Smooth muscle cell (in vitro differentiated cells): ENCODE measurements at regions not wholly inside any gene's neighbourhood (a gene's known extent, or its start where the extent isn't known, plus 50 kb on each side); places are given as distances from the start of the nearest gene placed in this dataset.
"Not testable (repeated sequence)": the region's sequence is repeated elsewhere in the genome, so short reads cannot be mapped to it uniquely, and the experiment has no call there.

Experiments used
- DNase-seq: peaks from one replicate; lab custom pipeline; 2025; ENCODE audit not compliant: unreplicated experiment; lab: John Stamatoyannopoulos, UW
- H2AFZ ChIP-seq: fragments of 200-600 bp; sonication (generic); 2 replicates; pipeline ENCODE4 v1.6.0; 2016; ENCODE audit warnings: antibody characterized with exemption, low read depth, mild to moderate bottlenecking
- H3F3A ChIP-seq: fragments of 200-600 bp; sonication (generic); 2 replicates; pipeline ENCODE4 v1.6.0; 2017; ENCODE audit warnings: antibody characterized with exemption, low read depth
- H3K27ac ChIP-seq: fragments of 200-600 bp; sonication (generic); 2 replicates; pipeline ENCODE4 v1.5.1; 2016; ENCODE audit warnings: low read depth, mild to moderate bottlenecking
- H3K27me3 ChIP-seq: fragments of 200-600 bp; sonication (generic); 2 replicates; pipeline ENCODE4 v1.6.1; 2016; ENCODE audit warnings: low read depth, mild to moderate bottlenecking
- H3K36me3 ChIP-seq: fragments of 200-600 bp; sonication (generic); 2 replicates; pipeline ENCODE4 v1.5.1; 2016; ENCODE audit warnings: low read depth
- H3K4me1 ChIP-seq: fragments of 200-600 bp; sonication (generic); 2 replicates; pipeline ENCODE4 v1.5.1; 2016; ENCODE audit warnings: low read depth
- H3K4me2 ChIP-seq: fragments of 200-600 bp; sonication (generic); 2 replicates; pipeline ENCODE4 v1.6.0; 2016; ENCODE audit warnings: mild to moderate bottlenecking
- H3K4me3 ChIP-seq: fragments of 200-600 bp; sonication (generic); 2 replicates; pipeline ENCODE4 v1.5.1; 2016; ENCODE audit warnings: mild to moderate bottlenecking
- H3K79me2 ChIP-seq: fragments of 200-600 bp; sonication (generic); 2 replicates; pipeline ENCODE4 v1.6.0; 2016; ENCODE audit warnings: low read depth, mild to moderate bottlenecking
- H3K9ac ChIP-seq: fragments of 200-600 bp; sonication (generic); 2 replicates; pipeline ENCODE4 v1.6.0; 2016; ENCODE audit warnings: low read depth
- H3K9me3 ChIP-seq: fragments of 200-600 bp; sonication (generic); replicated peaks from 2 replicates; pipeline ENCODE4 v1.5.1; 2016; ENCODE audit warnings: low read depth
- H4K20me1 ChIP-seq: fragments of 200-600 bp; sonication (generic); 2 replicates; pipeline ENCODE4 v1.6.0; 2016; ENCODE audit warnings: low read depth
- WGBS: methylation state at CpG from one replicate; pipeline ENCODE4 v1.1.7; 2016; ENCODE audit warnings: low lambda C conversion rate; 5-methylcytosine and 5-hydroxymethylcytosine counted together
- TF ChIP-seq, protein P1 (sequence below): fragments of 200-600 bp; sonication (generic); IDR thresholded peaks from 2 replicates; pipeline ENCODE4 v1.5.1; 2017; ENCODE audit warnings: borderline replicate concordance, mild to moderate bottlenecking, antibody characterized with exemption; ENCODE audit not compliant: insufficient read depth, poor library complexity, severe bottlenecking

DNA sequence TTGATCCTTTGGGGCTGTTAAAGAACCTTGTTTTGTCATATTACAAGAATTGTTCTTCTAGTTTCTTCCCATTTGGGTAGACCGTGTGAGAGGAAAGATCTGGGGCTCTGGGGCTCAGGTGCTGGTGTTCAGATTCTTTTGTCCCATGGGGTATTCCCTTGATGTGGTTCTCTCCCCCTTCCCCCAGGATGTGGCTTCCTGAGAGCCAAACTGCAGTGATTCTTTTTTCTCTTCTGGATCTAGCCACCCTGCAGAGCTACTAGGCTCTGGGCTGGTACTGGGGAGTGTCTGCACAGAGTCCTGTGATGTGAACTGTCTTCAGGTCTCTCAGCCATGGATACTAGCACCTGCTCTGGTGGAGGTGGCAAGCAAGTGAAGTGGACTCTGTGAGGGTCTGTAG lies 480.5 kb upstream of the MAN1A1 start:
- Histone ChIP-seq H2AFZ (no peak overlapping the region), H3K4me3 (no peak overlapping the region), H3K27ac (peak overlapping the region; percentile 39), H3K9me3 (no peaks in the 10 kb centered on the region), H3K4me1 (no peaks in the 10 kb centered on the region), H3K9ac (no peak overlapping the region), H3K27me3 (no peaks in the 10 kb centered on the region), H3F3A (no peaks in the 10 kb centered on the region), H3K4me2 (no peak overlapping the region), H4K20me1 (no peaks in the 10 kb centered on the region), H3K36me3 (no peaks in the 10 kb centered on the region), H3K79me2 (no peaks in the 10 kb centered on the region)
- TF ChIP-seq, protein P1, sequence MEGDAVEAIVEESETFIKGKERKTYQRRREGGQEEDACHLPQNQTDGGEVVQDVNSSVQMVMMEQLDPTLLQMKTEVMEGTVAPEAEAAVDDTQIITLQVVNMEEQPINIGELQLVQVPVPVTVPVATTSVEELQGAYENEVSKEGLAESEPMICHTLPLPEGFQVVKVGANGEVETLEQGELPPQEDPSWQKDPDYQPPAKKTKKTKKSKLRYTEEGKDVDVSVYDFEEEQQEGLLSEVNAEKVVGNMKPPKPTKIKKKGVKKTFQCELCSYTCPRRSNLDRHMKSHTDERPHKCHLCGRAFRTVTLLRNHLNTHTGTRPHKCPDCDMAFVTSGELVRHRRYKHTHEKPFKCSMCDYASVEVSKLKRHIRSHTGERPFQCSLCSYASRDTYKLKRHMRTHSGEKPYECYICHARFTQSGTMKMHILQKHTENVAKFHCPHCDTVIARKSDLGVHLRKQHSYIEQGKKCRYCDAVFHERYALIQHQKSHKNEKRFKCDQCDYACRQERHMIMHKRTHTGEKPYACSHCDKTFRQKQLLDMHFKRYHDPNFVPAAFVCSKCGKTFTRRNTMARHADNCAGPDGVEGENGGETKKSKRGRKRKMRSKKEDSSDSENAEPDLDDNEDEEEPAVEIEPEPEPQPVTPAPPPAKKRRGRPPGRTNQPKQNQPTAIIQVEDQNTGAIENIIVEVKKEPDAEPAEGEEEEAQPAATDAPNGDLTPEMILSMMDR, result no peak
- 81% methylated on average over 1 of the region's 1 CpG for WGBS
- DNase-seq, result no peak

DNA sequence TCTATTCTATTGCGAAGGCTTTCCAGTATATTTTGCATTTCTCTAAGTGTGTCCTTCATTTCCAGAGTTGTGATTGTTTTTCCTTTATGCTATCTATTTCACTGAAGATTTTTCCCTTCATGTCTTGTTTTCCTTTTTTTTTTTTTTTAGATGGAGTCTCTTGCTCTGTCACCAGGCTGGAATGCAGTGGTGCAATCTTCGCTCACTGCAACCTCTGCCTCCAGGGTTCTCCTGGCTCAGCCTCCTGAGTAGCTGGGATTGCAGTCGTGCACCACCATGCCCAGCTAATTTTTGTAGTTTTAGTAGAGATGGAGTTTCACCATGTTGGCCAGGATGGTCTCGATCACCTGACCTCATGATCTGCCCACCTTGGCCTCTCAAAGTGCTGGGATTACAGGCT lies 479.9 kb upstream of the MAN1A1 start:
- H3K9me3 ChIP-seq, H3K9ac ChIP-seq, H3F3A ChIP-seq, H3K4me2 ChIP-seq, H3K4me1 ChIP-seq, H3K36me3 ChIP-seq, H3K4me3 ChIP-seq, H2AFZ ChIP-seq, H4K20me1 ChIP-seq, DNase-seq, H3K27me3 ChIP-seq, H3K79me2 ChIP-seq: not testable (repeated sequence)
- 74% methylated on average over 4 of the region's 4 CpGs for WGBS
- H3K27ac ChIP-seq, result peak overlapping the region; percentile 54

DNA sequence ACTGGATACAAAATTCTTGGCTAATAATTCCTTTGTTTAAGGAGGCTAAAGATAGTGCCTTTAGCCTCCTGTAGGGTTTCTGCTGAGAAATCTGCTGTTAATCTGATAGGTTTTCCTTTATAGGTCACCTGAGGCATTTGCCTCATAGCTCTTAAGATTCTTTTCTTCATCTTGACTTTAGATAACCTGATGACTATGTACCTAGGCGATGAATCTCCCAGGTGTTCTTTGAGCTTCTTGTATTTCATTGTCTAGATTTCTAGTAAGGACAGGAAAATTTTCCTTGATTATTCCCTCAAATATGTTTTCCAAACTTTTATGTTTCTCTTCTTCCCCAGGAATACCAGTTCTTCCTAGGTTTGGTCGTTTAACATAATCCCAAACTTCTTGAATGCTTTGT lies 479.4 kb upstream of the MAN1A1 start:
- no peak for DNase-seq
- Histone ChIP-seq H2AFZ (no peak overlapping the region), H3K36me3 (no peaks in the 10 kb centered on the region), H4K20me1 (no peaks in the 10 kb centered on the region), H3K4me1 (no peaks in the 10 kb centered on the region), H3K4me3 (no peak overlapping the region), H3F3A (no peaks in the 10 kb centered on the region), H3K9me3 (no peaks in the 10 kb centered on the region), H3K27me3 (no peaks in the 10 kb centered on the region), H3K4me2 (no peak overlapping the region), H3K79me2 (no peaks in the 10 kb centered on the region), H3K27ac (peak overlapping the region; percentile 54), H3K9ac (no peak overlapping the region)
- WGBS, result 85% methylated on average over 2 of the region's 2 CpGs
- TF ChIP-seq, protein P1, result no peak

DNA sequence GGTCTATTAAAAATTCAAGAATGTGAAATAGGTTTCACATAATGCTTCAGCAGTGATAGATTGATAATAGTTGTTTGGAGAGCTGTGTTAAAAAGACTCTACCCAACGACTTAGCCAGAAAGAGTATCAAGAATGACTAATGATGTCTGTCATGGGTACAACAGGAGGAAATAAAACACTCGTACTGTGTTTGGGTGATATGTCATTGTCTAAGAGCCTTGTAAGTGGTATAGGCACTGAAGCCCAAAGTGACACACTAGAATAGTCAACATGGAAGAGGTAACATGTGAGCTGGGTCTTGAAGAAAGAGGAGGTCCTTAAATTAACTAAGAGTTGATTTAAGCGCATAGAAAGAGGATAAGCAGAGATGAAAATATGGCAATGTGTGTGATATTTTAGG lies 471.8 kb upstream of the MAN1A1 start:
- Histone ChIP-seq H3K4me2 (no peak overlapping the region), H3K9me3 (no peaks in the 10 kb centered on the region), H3K27ac (no peak overlapping the region), H3K9ac (no peak overlapping the region), H2AFZ (no peak overlapping the region), H3K4me1 (no peaks in the 10 kb centered on the region), H3K4me3 (no peak overlapping the region), H3K36me3 (no peaks in the 10 kb centered on the region), H3K27me3 (no peaks in the 10 kb centered on the region), H3K79me2 (no peaks in the 10 kb centered on the region), H3F3A (no peaks in the 10 kb centered on the region), H4K20me1 (no peaks in the 10 kb centered on the region)
- 70% methylated on average over 3 of the region's 3 CpGs for WGBS
- TF ChIP-seq, protein P1, result no peak
- DNase-seq, result no peak
